Colon (tissue), 2 donors: ENCODE measurements at regions not wholly inside any gene's neighbourhood (a gene's known extent, or its start where the extent isn't known, plus 50 kb on each side); places are given as distances from the start of the nearest gene placed in this dataset.

Source experiments
- FAIRE-seq: peaks from 2 replicates; lab custom pipeline; 2012; peaks lifted over from hg19 to GRCh38; lab: Jason Lieb, UNC
- donor health status: control.
- donor health status: control.

GRCh38 chr10:21326594-21327288 is 198.7 kb downstream of the SKIDA1 start:
- FAIRE-seq, result no peak

DNA sequence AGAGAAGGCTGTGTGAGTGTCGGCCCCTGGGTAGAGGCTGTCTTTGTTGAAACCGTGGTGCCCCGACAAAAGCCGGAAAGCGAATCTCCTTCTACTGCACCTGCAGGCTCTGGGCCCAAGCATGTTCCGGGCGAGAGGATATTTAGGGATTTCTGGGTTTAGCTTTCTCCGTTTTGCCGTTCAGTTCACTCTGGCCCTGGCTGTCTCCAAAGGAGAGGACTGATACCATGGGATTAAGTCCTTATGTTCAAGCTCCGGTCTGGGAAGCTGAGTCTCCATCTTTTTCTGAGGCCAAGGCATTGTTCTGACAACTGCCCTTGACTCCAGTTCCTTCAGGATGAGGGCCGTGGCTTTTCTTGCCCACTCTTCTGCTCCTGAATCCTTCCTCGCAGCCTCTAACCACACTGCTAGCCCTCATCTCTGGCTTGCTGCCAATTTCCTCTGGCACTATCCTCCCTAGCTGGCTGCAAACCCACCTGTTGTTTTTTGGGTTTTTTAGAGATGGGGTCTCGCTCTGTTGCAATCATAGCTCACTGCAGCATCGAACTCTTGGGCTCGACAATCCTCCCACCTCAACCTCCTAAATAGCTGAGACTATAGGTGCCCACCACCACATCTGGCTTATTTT is 206.8 kb downstream of the SKIDA1 start:
- no peak for FAIRE-seq

DNA sequence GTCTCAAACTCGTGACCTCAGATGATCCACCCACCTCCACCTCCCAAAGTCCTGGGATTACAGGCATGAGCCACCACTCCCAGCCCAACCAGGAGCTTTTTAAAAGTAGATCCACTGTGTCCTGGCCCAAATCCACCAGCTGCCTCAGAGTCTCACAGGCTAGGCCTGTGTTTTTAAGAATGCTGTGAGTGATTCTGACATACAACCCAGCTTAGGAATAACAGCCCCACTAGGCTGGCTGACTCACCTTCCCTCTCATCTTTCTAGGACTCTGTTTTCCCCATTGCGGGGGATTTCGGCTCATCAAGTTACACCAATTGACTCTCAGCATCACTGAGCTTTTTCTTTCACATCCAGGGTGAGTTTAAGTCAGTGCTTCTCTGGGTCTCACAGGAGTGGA is 207.6 kb downstream of the SKIDA1 start:
- FAIRE-seq, result no peak

DNA sequence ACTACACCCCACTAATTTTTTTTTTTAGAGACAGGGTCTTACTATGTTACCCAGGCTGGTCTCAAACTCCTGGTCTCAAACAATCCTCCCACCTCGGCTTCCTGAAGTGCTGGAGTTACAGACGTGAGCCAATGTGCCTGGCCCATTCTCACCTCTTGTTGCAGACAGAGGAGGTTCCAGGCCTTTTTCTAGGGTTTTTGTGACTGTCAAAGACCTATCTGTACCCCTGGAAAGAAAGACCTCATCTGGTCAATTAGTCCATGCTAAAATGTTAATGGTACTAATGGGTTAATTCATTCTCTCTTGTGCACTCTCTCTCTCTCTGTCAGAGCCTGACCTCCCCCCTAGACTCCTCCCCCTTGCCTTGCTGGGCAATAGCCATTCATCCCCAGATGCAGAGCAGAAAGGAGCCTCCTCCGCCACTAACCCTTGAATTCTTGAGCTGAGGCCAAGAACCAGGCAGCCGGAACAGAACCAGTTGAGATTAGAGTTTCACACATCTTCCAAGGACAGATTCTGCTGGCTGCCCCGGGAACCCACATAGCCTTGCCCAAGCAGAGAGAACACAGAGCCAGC is 209.7 kb downstream of the SKIDA1 start:
- no peak for FAIRE-seq

- FAIRE-seq, result no peak
Measured at GRCh38 chr10:21314906-21315644, 210.4 kb downstream of the SKIDA1 start.

DNA sequence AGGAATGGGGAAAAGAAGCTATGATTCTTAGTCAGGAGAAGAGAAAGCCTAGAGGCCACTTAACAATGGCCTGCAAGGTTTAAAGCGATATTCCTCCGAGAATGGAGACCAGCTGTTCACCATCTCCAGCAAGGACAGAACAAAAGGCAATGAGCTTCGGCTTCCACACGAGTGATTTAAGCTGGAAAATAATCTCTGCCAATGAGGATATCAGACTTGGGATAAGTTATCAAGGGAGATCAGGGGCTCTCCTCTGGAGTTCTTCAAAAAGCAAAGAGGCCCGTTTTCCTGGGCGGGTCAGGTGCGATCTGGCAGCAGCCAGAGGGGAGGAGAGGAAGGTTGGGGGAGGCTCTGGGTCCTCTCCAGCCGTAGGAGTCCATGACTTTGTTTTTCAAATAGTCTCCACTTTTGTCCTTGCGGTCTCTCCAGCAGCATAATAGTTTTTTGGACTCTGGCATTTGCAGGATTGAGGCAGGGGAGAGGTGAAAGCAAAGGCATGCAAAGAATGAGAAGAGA is 211.3 kb downstream of the SKIDA1 start:
- FAIRE-seq, result no peak

GRCh38 chr10:21313691-21314090 is 211.8 kb downstream of the SKIDA1 start:
- FAIRE-seq, result no peak

DNA sequence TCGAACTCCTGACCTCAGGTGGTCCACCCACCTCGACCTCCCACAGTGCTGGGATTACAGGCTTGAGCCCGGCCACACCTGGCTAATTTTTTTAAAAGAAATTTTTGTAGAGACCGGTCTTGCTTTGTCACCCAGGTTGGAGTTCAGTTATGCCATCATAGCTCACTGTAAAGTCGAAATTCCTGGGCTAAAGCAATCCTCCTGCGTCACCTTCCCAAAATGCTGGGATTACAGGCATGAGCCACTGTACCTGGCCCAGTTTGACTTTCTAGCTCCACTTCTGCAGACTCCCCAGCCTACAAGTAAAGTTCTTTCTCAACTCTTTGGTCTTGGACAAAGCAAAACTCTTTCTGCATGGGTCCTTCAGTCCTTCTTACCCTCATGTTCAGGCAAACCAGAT is 214.1 kb downstream of the SKIDA1 start:
- FAIRE-seq, result no peak

DNA sequence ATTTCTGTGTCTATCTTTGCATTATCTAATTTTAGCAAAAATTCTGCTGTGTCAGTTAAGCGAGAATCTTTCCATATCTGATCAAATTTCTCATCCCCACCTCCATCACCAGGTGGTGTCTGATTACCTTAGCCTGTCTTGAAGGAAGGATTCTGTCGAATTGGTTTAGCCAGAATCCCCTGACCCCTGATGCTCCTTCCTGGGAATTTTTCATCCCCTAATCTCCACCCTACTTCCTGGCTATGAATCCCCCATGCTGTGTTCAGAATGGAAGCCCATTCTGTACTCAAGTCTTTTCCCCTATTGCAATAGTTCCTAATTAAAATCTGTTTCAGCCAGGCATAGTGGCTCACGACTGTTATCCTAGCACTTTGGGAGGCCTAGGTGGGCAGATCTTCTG is 216.1 kb downstream of the SKIDA1 start:
- FAIRE-seq, result no peak

DNA sequence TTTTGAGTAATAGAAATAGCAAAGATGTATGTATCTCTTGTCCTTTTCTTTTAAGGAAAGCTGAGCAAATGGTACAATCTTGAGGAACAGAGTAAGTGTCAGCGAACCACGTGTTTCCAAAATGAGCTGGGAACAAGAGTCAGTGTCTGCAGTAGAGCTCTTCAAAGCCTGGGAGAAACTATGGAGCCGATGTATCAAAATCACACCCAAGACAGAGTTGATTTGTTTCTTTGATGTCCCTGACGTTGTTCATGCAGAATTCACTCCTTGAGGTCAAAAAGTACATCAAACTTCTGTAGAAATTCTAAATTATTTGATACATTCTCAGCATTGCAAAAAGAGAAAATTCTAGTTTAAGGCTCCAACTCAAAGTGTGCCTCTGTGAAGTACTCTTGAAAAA is 216.5 kb downstream of the SKIDA1 start:
- no peak for FAIRE-seq

DNA sequence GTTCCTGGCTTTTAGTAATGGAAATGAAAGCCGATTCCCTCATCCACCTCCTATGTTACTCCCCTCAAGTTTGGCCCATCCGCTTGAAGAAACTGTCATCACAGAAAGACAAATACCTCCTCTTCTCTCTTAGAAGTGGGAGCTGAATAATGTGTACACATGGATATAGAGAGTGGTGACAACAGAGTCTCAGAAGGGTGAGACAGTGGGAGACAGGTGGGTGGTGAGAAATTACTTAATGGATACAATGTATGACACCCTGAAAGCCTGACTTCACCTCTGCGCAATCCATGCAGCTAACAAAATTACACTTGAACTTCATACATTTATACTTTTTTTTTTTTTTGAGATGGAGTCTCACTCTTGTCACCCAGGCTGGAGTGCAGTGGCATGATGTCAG is 217.5 kb downstream of the SKIDA1 start:
- no peak for FAIRE-seq

- FAIRE-seq, result no peak
Measured at GRCh38 chr10:21304608-21305007, 220.9 kb downstream of the SKIDA1 start.

DNA sequence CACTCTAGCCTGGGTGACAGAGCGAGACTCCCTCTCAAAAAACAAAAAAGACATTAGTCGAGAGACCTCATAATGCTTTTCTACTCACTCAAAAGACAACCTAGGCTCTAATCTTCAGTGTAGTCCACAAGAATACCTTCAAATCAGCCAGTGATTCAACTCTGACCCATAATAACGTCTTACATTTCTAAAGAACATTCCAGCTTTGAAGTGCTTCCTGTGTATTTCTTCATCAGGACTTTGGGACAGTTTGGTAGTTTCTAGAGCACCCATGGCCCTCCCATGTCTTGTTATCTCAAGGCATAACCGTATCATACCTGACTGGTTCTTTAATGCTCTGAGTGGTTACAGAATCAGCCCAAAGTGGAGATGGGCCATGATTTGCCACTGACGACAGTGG is 221.3 kb downstream of the SKIDA1 start:
- no peak for FAIRE-seq

DNA sequence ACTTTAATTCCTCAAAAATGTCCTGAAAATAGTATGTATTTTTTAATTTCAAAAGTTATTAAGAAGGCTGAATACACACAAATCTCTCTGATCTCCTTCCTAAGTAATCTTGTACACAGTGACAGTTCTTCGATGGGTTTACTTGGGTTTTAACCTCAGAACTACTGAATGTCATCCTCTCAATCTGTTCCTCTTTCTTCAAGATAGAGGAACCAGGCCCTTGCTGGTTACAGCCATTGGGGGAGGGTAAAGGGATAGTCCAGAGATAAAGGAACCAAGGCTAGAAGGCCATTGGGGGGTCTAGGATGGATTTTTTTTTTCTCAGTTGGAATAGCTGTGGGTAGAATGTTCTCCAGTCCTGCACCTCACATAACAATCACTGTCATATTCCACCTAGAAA is 224.9 kb downstream of the SKIDA1 start:
- no peak for FAIRE-seq

- no peak for FAIRE-seq
Measured at GRCh38 chr10:21299330-21299729, 226.2 kb downstream of the SKIDA1 start.

- no peak for FAIRE-seq
Measured at GRCh38 chr10:21298701-21299100, 226.8 kb downstream of the SKIDA1 start.

DNA sequence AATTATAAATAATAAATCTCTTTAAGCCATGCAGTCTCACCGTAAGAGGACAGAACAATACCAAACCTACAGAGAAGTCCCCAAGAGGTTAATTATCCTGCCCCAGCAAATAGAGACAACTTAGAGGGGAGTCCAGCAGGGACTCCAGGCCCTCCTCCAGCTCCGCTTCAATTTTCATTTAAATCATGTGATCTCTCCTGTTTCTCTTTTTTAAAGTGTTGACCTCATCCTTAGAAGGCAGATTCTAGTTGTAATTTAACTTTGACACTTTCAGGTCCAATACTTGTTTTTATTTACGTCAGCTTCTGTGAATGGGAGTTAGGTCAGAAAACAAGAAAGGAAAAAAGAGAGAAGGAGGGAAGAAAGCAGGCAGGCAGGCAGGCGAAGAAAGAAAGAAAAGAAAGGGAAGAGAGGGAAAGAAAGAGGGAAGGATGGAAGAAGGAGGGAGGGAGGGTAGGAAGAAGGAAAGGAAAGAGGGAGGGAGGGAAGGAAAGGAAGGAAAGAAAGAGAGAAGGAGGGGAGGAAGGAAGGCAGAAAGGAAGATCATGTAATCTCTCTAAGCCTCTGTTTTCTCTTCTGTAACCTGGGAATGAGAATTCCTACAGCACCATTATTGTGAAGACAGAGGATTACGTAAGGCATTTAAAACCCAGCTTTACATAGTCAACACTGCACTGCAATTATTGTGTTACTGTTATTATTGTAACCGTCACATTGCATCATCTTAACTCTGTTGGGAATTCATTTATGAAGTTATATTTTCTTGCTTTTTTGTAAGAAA is 227.7 kb downstream of the SKIDA1 start:
- no peak for FAIRE-seq

GRCh38 chr10:21296575-21297355 is 228.7 kb downstream of the SKIDA1 start:
- FAIRE-seq, result no peak

GRCh38 chr10:21293518-21294356 is 231.7 kb downstream of the SKIDA1 start:
- FAIRE-seq, result no peak

GRCh38 chr10:21292763-21293517 is 232.5 kb downstream of the SKIDA1 start:
- no peak for FAIRE-seq
